ENCODE measurements at regions not wholly inside any gene's neighbourhood (a gene's known extent, or its start where the extent isn't known, plus 50 kb on each side); places are given as distances from the start of the nearest gene placed in this dataset.

DNA sequence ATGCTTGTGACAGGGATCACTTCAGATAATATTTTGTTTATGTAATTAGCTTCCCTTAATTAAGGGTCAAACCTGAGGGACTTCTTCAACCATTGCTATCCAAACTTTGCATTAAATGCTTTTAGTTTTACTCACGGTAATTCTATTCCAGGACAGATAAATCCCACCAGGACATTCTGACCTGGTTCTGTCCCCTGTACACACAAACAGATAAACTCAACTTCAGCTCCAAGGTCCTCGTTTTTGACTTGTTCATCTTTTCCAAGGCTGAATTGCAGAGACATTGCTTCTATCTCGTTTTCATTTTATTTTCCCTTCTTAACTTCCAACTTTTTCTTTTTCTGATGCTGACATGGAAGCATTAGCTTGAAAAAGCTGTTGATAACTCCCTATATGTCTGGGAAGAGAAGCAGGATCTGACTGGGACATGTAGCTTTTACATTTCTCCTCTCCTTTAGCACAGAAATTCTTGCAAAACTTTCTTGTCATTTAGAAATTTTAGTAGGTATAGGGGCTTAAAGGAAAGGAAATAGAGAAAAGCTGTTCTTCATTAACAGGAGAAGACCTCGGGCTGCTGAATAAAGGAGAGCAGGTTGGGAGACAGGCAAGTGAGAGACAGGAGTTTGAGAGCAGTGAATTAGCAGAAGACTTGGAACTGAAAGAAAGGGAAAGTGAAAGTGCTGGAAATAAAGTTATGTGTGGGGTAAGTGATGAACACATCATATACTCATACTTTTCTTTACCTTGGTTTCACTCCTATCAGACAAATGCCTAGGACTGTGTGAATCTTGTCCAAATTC, 231.7 kb upstream of the B3GALT2 start:
- Mint-ChIP-seq H3K4me1 (ENCODE audit: insufficient read depth, unreplicated experiment) (peaks cover 16% of the 10 kb centered on the region), H3K27ac (ENCODE audit: low read depth, unreplicated experiment) (peak overlapping the region; percentile 58), H3K4me3 (ENCODE audit: unreplicated experiment) (peak overlapping the region; percentile 52), H3K27me3 (ENCODE audit: insufficient read depth, unreplicated experiment) (no peaks in the 10 kb centered on the region), H3K9me3 (ENCODE audit: unreplicated experiment) (no peaks in the 10 kb centered on the region), H3K36me3 (ENCODE audit: insufficient read depth, unreplicated experiment) (peaks cover 6% of the 10 kb centered on the region)
- TF ChIP-seq, protein P1, sequence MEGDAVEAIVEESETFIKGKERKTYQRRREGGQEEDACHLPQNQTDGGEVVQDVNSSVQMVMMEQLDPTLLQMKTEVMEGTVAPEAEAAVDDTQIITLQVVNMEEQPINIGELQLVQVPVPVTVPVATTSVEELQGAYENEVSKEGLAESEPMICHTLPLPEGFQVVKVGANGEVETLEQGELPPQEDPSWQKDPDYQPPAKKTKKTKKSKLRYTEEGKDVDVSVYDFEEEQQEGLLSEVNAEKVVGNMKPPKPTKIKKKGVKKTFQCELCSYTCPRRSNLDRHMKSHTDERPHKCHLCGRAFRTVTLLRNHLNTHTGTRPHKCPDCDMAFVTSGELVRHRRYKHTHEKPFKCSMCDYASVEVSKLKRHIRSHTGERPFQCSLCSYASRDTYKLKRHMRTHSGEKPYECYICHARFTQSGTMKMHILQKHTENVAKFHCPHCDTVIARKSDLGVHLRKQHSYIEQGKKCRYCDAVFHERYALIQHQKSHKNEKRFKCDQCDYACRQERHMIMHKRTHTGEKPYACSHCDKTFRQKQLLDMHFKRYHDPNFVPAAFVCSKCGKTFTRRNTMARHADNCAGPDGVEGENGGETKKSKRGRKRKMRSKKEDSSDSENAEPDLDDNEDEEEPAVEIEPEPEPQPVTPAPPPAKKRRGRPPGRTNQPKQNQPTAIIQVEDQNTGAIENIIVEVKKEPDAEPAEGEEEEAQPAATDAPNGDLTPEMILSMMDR (IDR thresholded peaks at IDR 0.05; ENCODE audit: unreplicated experiment), result no peak
- ChIA-PET POLR2A (interaction anchor here (0.7 to 0.8 kb wide), 2 partner anchors 14 to 525 kb away, joined by 3 read pairs; no protein-coding TSS in a partner anchor), CTCF (interaction anchor here (0.6 to 0.7 kb wide), 2 partner anchors 513 to 886 kb away, joined by 3 to 4 read pairs; no protein-coding TSS in a partner anchor)
- DNase-seq (ENCODE audit: unreplicated experiment), result peak; percentile 46
- BruUV-seq (replicated peaks), result no TSS peak
- intact Hi-C loops (cut with micrococcal nuclease), result no loop called here

DNA sequence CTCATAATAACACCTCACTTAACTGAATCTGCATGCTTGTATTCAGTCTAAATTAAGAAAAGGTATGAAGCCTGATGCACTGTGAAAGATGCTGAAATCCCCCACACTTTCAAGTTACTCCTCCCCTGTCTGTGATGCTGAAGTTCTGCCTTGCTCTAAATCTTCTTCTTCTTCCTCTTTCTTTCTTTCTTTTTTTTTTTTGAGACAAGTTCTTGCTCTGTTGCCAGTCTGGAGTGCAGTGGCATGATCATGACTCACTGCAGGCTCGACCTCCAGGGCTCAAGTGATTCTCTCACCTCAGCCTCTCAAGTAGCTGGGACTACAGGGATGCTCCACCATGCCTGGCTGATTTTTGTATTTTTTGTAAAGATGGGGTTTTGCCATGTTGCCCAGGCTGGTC, 231.0 kb upstream of the B3GALT2 start:
- Mint-ChIP-seq H3K9me3 (ENCODE audit: unreplicated experiment) (no peaks in the 10 kb centered on the region), H3K27ac (ENCODE audit: low read depth, unreplicated experiment) (no peak overlapping the region), H3K36me3 (ENCODE audit: insufficient read depth, unreplicated experiment) (peaks cover 6% of the 10 kb centered on the region), H3K4me3 (ENCODE audit: unreplicated experiment) (no peak overlapping the region), H3K4me1 (ENCODE audit: insufficient read depth, unreplicated experiment) (peaks cover 16% of the 10 kb centered on the region), H3K27me3 (ENCODE audit: insufficient read depth, unreplicated experiment) (no peaks in the 10 kb centered on the region)
- no TSS peak for BruUV-seq (replicated peaks)
- intact Hi-C loops (cut with micrococcal nuclease), result no loop called here
- peak; percentile 34 for DNase-seq (ENCODE audit: unreplicated experiment)
- CTCF ChIA-PET, result interaction anchor here (0.5 to 0.7 kb wide), 3 partner anchors 174 to 598 kb away, joined by 3 to 4 read pairs (median 3); no protein-coding TSS in a partner anchor
- TF ChIP-seq, protein P1 (IDR thresholded peaks at IDR 0.05; ENCODE audit: unreplicated experiment), result no peak
- POLR2A ChIA-PET, result interaction anchor here (0.6 kb wide), 1 partner anchor 231 kb away, joined by 3 read pairs; the partner anchor contains the start of gene B3GALT2

DNA sequence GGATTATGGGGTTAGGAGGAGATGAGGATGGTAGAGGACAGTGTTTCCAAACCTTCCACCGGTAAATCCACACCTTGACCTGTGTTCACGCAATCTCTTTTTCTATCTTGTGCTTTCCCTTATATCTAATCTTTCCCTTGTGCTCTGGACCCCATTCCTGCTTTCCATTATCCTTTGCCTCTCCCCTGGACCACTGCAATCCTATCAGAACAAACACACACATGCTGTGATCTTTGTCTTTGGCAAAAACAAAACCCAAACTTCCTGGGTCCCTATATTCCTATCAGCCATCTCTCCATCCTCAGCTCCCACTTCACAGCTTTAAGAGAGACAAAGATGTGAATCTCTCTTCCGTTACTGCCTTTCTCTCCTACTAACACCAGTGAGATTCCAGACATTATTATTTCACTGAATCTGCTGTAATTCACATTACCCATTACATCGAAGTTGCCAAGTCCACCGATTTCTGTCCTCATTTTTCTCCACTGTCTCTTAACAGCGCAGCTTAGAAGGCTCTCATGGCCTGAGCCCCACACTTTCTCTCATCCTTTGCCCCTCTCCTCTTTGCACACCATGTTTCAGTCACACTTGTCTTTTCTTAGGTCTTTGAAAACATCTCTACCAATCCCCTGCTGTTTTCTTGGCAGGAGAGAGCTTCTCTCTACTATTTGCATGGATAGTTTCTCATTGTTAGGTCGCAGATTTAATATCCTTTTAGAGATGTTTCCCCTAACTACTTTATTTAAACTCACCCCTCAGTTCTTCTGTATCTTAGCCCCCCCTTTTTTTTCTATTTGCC, 230.0 kb upstream of the B3GALT2 start:
- intact Hi-C loops (cut with micrococcal nuclease), result no loop called here
- TF ChIP-seq, protein P1 (IDR thresholded peaks at IDR 0.05; ENCODE audit: unreplicated experiment), result no peak
- peaks cover 6% of the 10 kb centered on the region for H3K36me3 Mint-ChIP-seq (ENCODE audit: insufficient read depth, unreplicated experiment)
- peaks cover 16% of the 10 kb centered on the region for H3K4me1 Mint-ChIP-seq (ENCODE audit: insufficient read depth, unreplicated experiment)
- ChIA-PET POLR2A (no interaction called here), CTCF (interaction anchor here (0.6 to 1.3 kb wide), 2 partner anchors 8 to 599 kb away, joined by 3 to 5 read pairs; no protein-coding TSS in a partner anchor)
- no peak for DNase-seq (ENCODE audit: unreplicated experiment)
- no peaks in the 10 kb centered on the region for H3K9me3 Mint-ChIP-seq (ENCODE audit: unreplicated experiment)
- no peaks in the 10 kb centered on the region for H3K27me3 Mint-ChIP-seq (ENCODE audit: insufficient read depth, unreplicated experiment)
- no peak overlapping the region for H3K4me3 Mint-ChIP-seq (ENCODE audit: unreplicated experiment)
- no peak overlapping the region for H3K27ac Mint-ChIP-seq (ENCODE audit: low read depth, unreplicated experiment)
- no TSS peak for BruUV-seq (replicated peaks)

DNA sequence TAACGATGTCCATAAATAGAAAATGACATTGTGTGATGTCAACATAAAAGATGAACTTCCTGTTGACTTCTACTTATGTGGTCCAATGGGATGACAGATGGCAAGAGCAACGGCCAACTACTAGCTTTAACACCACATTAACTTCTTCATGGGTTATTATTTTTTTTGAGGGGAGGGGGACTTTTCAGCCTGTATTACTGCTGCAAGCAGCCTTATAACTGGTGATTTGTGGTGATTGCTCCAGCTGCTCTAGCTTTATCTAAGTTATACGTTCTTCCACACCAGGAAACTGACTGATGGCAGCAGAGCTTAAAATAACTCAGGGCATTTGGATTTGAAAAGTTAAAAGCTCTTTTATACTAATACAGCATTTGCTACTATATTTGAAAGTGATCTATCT, 228.8 kb upstream of the B3GALT2 start:
- ChIA-PET POLR2A (interaction anchor here (0.6 kb wide), 1 partner anchor 144 kb away, joined by 3 read pairs; no protein-coding TSS in a partner anchor), CTCF (no interaction called here)
- TF ChIP-seq, protein P1 (IDR thresholded peaks at IDR 0.05; ENCODE audit: unreplicated experiment), result no peak
- no peak overlapping the region for H3K27ac Mint-ChIP-seq (ENCODE audit: low read depth, unreplicated experiment)
- no peak overlapping the region for H3K4me3 Mint-ChIP-seq (ENCODE audit: unreplicated experiment)
- DNase-seq (ENCODE audit: unreplicated experiment), result no peak
- intact Hi-C loops (cut with micrococcal nuclease), result no loop called here
- no TSS peak for BruUV-seq (replicated peaks)
- peaks cover 16% of the 10 kb centered on the region for H3K4me1 Mint-ChIP-seq (ENCODE audit: insufficient read depth, unreplicated experiment)
- no peaks in the 10 kb centered on the region for H3K9me3 Mint-ChIP-seq (ENCODE audit: unreplicated experiment)
- no peaks in the 10 kb centered on the region for H3K27me3 Mint-ChIP-seq (ENCODE audit: insufficient read depth, unreplicated experiment)
- peaks cover 6% of the 10 kb centered on the region for H3K36me3 Mint-ChIP-seq (ENCODE audit: insufficient read depth, unreplicated experiment)
